CD14-positive monocyte (primary cell): ENCODE measurements at regions not wholly inside any gene's neighbourhood (a gene's known extent, or its start where the extent isn't known, plus 50 kb on each side); places are given as distances from the start of the nearest gene placed in this dataset.

Source experiments
- DNase-seq, 3 donors: peaks; one replicate each; pipeline ENCODE4 v3.0.0-alpha.2; 2011 to 2022
- H2AFZ ChIP-seq: 2 replicates; pipeline ENCODE4 v1.6.0; 2012; ENCODE audit warnings: mild to moderate bottlenecking, low read depth, low read length, inconsistent platforms; ENCODE audit not compliant: insufficient read depth, poor library complexity, severe bottlenecking
- H3K27ac ChIP-seq, 2 donors: 1 replicate in 1 of 2; 2 replicates in 1 of 2; pipeline ENCODE4 v1.5.1; 2012 to 2013; ENCODE audit warnings: low read length in 2 of 2, control low read depth in 1 of 2, inconsistent platforms in 1 of 2, low read depth in 1 of 2, mild to moderate bottlenecking in 1 of 2
- H3K27me3 ChIP-seq, 2 donors: one replicate each; pipeline versions ENCODE4 v1.6.0 to v1.6.1; 2011 to 2013; ENCODE audit warnings: low read length in 2 of 2; ENCODE audit not compliant: control insufficient read depth in 2 of 2, insufficient read depth in 2 of 2
- H3K36me3 ChIP-seq, 2 donors: replicated peaks in 1 of 2; 1 replicate in 1 of 2; 2 replicates in 1 of 2; pipeline versions ENCODE4 v1.5.1 to v1.6.1; 2012 to 2013; ENCODE audit warnings: low read length in 2 of 2, control low read depth in 1 of 2, inconsistent platforms in 1 of 2, mild to moderate bottlenecking in 1 of 2; ENCODE audit not compliant: insufficient read depth in 2 of 2, control insufficient read depth in 1 of 2
- H3K4me1 ChIP-seq, 2 donors: 1 replicate in 1 of 2; 2 replicates in 1 of 2; pipeline versions ENCODE4 v1.5.1 to v1.6.1; 2012 to 2013; ENCODE audit warnings: low read length in 2 of 2, control low read depth in 1 of 2, inconsistent platforms in 1 of 2, mild to moderate bottlenecking in 1 of 2, moderate library complexity in 1 of 2; ENCODE audit not compliant: insufficient read depth in 2 of 2, control insufficient read depth in 1 of 2
- H3K4me2 ChIP-seq: replicated peaks from 2 replicates; pipeline ENCODE3; 2012; ENCODE audit warnings: low read length, moderate library complexity, mild to moderate bottlenecking; ENCODE audit not compliant: poor library complexity, severe bottlenecking; ENCODE audit errors: extremely low read depth
- H3K4me3 ChIP-seq, 3 experiments: fragments of 200-600 bp in 1 of 3; sonication (generic) in 1 of 3; replicated peaks in 1 of 3; 1 replicate in 2 of 3; 2 replicates in 1 of 3; pipeline ENCODE4 v1.5.1; 2011 to 2013; ENCODE audit warnings: low read length in 3 of 3, mild to moderate bottlenecking in 3 of 3, control low read depth in 2 of 3, low read depth in 2 of 3, inconsistent platforms in 1 of 3, moderate library complexity in 1 of 3
- H3K79me2 ChIP-seq: 2 replicates; pipeline ENCODE4 v1.6.0; 2012; ENCODE audit warnings: mild to moderate bottlenecking, control low read depth, inconsistent platforms, low read length, moderate library complexity; ENCODE audit not compliant: insufficient read depth
- H3K9ac ChIP-seq: 2 replicates; pipeline ENCODE4 v1.6.0; 2017; ENCODE audit warnings: low read length, mild to moderate bottlenecking; ENCODE audit not compliant: insufficient read depth, poor library complexity, severe bottlenecking
- H3K9me3 ChIP-seq, 2 donors: replicated peaks in 1 of 2; 1 replicate in 1 of 2; 2 replicates in 1 of 2; pipeline versions ENCODE4 v1.5.1 to v1.6.1; 2012 to 2013; ENCODE audit warnings: low read length in 2 of 2, control low read depth in 1 of 2; ENCODE audit not compliant: control insufficient read depth in 1 of 2, insufficient read depth in 1 of 2
- H4K20me1 ChIP-seq: 2 replicates; pipeline ENCODE4 v1.6.0; 2012; ENCODE audit warnings: mild to moderate bottlenecking, low read length, control low read depth, moderate library complexity; ENCODE audit not compliant: insufficient read depth
- H3K27ac Mint-ChIP-seq, 7 donors: one replicate each; pipeline ENCODE4 v1.8.0; 2020; ENCODE audit warnings: mild to moderate bottlenecking in 7 of 7, mixed read lengths in 7 of 7, moderate library complexity in 6 of 7, inconsistent platforms in 2 of 7
- H3K27me3 Mint-ChIP-seq, 3 donors: one replicate each; pipeline ENCODE4 v1.8.0; 2021 to 2022; ENCODE audit warnings: low read depth in 3 of 3, mild to moderate bottlenecking in 3 of 3, mixed read lengths in 3 of 3, moderate library complexity in 3 of 3, inconsistent platforms in 1 of 3
- H3K36me3 Mint-ChIP-seq, 2 donors: one replicate each; pipeline ENCODE4 v1.8.0; 2020; ENCODE audit warnings: mixed read lengths in 2 of 2, inconsistent platforms in 1 of 2, mild to moderate bottlenecking in 1 of 2
- H3K4me1 Mint-ChIP-seq: one replicate; pipeline ENCODE4 v1.8.0; 2020; ENCODE audit warnings: mild to moderate bottlenecking, mixed read lengths
- H3K4me3 Mint-ChIP-seq, 2 donors: one replicate each; pipeline ENCODE4 v1.8.0; 2020; ENCODE audit warnings: mild to moderate bottlenecking in 2 of 2, mixed read lengths in 2 of 2, moderate library complexity in 1 of 2
- H3K9me3 Mint-ChIP-seq, 7 donors: one replicate each; pipeline ENCODE4 v1.8.0; 2020 to 2022; ENCODE audit warnings: mixed read lengths in 7 of 7, mild to moderate bottlenecking in 6 of 7, moderate library complexity in 6 of 7, inconsistent platforms in 2 of 7
- CTCF ChIP-seq: fragments of 200-600 bp; IDR thresholded peaks from one replicate; pipeline ENCODE4 v1.8.0; 2022; ENCODE audit warnings: antibody characterized with exemption, mild to moderate bottlenecking
- WGBS: methylation state at CpG from one replicate; pipeline ENCODE4 v1.1.5; 2013; ENCODE audit warnings: missing lambda C conversion rate; ENCODE audit not compliant: insufficient coverage; 5-methylcytosine and 5-hydroxymethylcytosine counted together
- intact Hi-C, 2 donors: fragments of 100-400 bp; cut with micrococcal nuclease; formaldehyde crosslinking; loops; one replicate each; pipeline versions ENCODE4 v1.15.0 to v1.15.1; 2023

- Histone ChIP-seq H3K9me3 (no peaks in the 10 kb centered on the region), H3K27ac (no peak overlapping the region), H3K4me2 (no peak overlapping the region), H3K36me3 (no peaks in the 10 kb centered on the region), H3K4me1 (peaks cover 0 to 5% of the 10 kb centered on the region in 2 donors), H3K79me2 (no peaks in the 10 kb centered on the region), H3K9ac (no peak overlapping the region), H2AFZ (no peak overlapping the region), H3K4me3 (no peak overlapping the region), H4K20me1 (no peaks in the 10 kb centered on the region), H3K27me3 (peaks cover 16 to 22% of the 10 kb centered on the region in 2 donors)
- Mint-ChIP-seq H3K4me1 (peaks cover 13% of the 10 kb centered on the region), H3K9me3 (peaks cover 0 to 3% (median 0%) of the 10 kb centered on the region in 7 donors), H3K27ac (no peak overlapping the region), H3K4me3 (peak overlapping the region in 1 of 2 donors; percentile 28), H3K27me3 (peaks cover 10 to 44% (median 31%) of the 10 kb centered on the region in 3 donors), H3K36me3 (no peaks in the 10 kb centered on the region)
- no peak for TF ChIP-seq CTCF
- DNase-seq, result no peak
- intact Hi-C loops, result no loop called here
- WGBS, result 84% methylated on average over 2 of the region's 2 CpGs
Observed at GRCh38 chr18:59968583-59968982, 68.8 kb downstream of the PMAIP1 start.

GRCh38 chr18:59967878-59968277, 68.1 kb downstream of the PMAIP1 start:
- peak overlapping the region in 1 of 2 donors; percentile 28 for H3K4me3 Mint-ChIP-seq
- Histone ChIP-seq H2AFZ (no peak overlapping the region), H3K27me3 (peaks cover 16 to 22% of the 10 kb centered on the region in 2 donors), H4K20me1 (no peaks in the 10 kb centered on the region), H3K4me2 (no peak overlapping the region), H3K36me3 (no peaks in the 10 kb centered on the region), H3K9me3 (no peaks in the 10 kb centered on the region), H3K79me2 (no peaks in the 10 kb centered on the region), H3K9ac (no peak overlapping the region), H3K4me1 (peaks cover 0 to 5% of the 10 kb centered on the region in 2 donors), H3K4me3 (no peak overlapping the region), H3K27ac (no peak overlapping the region)
- peaks cover 10 to 44% (median 31%) of the 10 kb centered on the region in 3 donors for H3K27me3 Mint-ChIP-seq
- no peak overlapping the region for H3K27ac Mint-ChIP-seq
- WGBS, result 100% methylated on average over 1 of the region's 2 CpGs
- H3K36me3 Mint-ChIP-seq, result no peaks in the 10 kb centered on the region
- peaks cover 0 to 3% (median 0%) of the 10 kb centered on the region in 7 donors for H3K9me3 Mint-ChIP-seq
- TF ChIP-seq CTCF, result no peak
- H3K4me1 Mint-ChIP-seq, result peaks cover 13% of the 10 kb centered on the region
- intact Hi-C loops, result no loop called here
- DNase-seq, result no peak
